GM18909 (cell line): ENCODE measurements at regions not wholly inside any gene's neighbourhood (a gene's known extent, or its start where the extent isn't known, plus 50 kb on each side); places are given as distances from the start of the nearest gene placed in this dataset.
A peak's percentile ranks its signal among the peaks of the same experiment; 100 is the strongest.

Source experiments
- ATAC-seq: cut with Tn5 transposase; IDR thresholded peaks from one replicate; pipeline ENCODE4 v1.9.1; 2021; ENCODE audit warnings: mild to moderate bottlenecking; ENCODE audit not compliant: unreplicated experiment, poor library complexity

- ATAC-seq = peak; percentile 27
Measured at GRCh38 chr21:35227786-35228185, 178.7 kb upstream of the RUNX1 start.

GRCh38 chr21:35226968-35227744, 178.1 kb upstream of the RUNX1 start:
- peak; percentile 80 for ATAC-seq

GRCh38 chr21:35226328-35226727, 177.2 kb upstream of the RUNX1 start:
- ATAC-seq = no peak

GRCh38 chr21:35225573-35225972, 176.5 kb upstream of the RUNX1 start:
- no peak for ATAC-seq

- no peak for ATAC-seq
Measured at GRCh38 chr21:35223480-35224156, 174.5 kb upstream of the RUNX1 start.

- ATAC-seq = peak; percentile 66
Measured at GRCh38 chr21:35222541-35222941, 173.4 kb upstream of the RUNX1 start.

GRCh38 chr21:35222021-35222420, 172.9 kb upstream of the RUNX1 start:
- no peak for ATAC-seq

- ATAC-seq = no peak
Measured at GRCh38 chr21:35220301-35220700, 171.2 kb upstream of the RUNX1 start.

GRCh38 chr21:35219719-35220118, 170.6 kb upstream of the RUNX1 start:
- no peak for ATAC-seq

- ATAC-seq = no peak
Measured at GRCh38 chr21:35219291-35219690, 170.2 kb upstream of the RUNX1 start.

- no peak for ATAC-seq
Measured at GRCh38 chr21:35217504-35218060, 168.5 kb upstream of the RUNX1 start.

GRCh38 chr21:35216996-35217395, 167.9 kb upstream of the RUNX1 start:
- no peak for ATAC-seq

- ATAC-seq = no peak
Measured at GRCh38 chr21:35215870-35216269, 166.8 kb upstream of the RUNX1 start.

GRCh38 chr21:35212393-35213127, 163.5 kb upstream of the RUNX1 start:
- ATAC-seq = no peak

GRCh38 chr21:35211782-35212181, 162.7 kb upstream of the RUNX1 start:
- ATAC-seq = no peak

- ATAC-seq = no peak
Measured at GRCh38 chr21:35210093-35210492, 161.0 kb upstream of the RUNX1 start.

- ATAC-seq = no peak
Measured at GRCh38 chr21:35208810-35209517, 159.9 kb upstream of the RUNX1 start.

- ATAC-seq = no peak
Measured at GRCh38 chr21:35208104-35208503, 159.0 kb upstream of the RUNX1 start.

- no peak for ATAC-seq
Measured at GRCh38 chr21:35207322-35207721, 158.2 kb upstream of the RUNX1 start.
